Heart left ventricle (tissue), 16 donors: ENCODE measurements at regions not wholly inside any gene's neighbourhood (a gene's known extent, or its start where the extent isn't known, plus 50 kb on each side); places are given as distances from the start of the nearest gene placed in this dataset.
A peak's percentile ranks its signal among the peaks of the same experiment; 100 is the strongest.

ENCODE experiments used
- ATAC-seq, 4 donors: fragments of 200-7000 bp; cut with Tn5 transposase; one replicate each; pipeline ENCODE4 v1.9.1; 2020 to 2022; ENCODE audit warnings: moderate library complexity in 4 of 4, mild to moderate bottlenecking in 3 of 4, moderate number of reproducible peaks in 1 of 4
- DNase-seq, 5 donors: peaks; one replicate each; pipeline ENCODE4 v3.0.0-alpha.2; 2020
- H3K27ac ChIP-seq, 12 donors: fragments of 200-600 bp; sonication (generic) in 4 of 12; one replicate each; pipeline versions ENCODE4 v1.5.0 to v1.8.0; 2016 to 2022; ENCODE audit warnings: mild to moderate bottlenecking in 2 of 12
- H3K27me3 ChIP-seq, 9 donors: fragments of 200-600 bp; sonication (generic) in 2 of 9; one replicate each; pipeline versions ENCODE4 v1.5.1 to v1.8.0; 2016 to 2022; ENCODE audit warnings: mild to moderate bottlenecking in 3 of 9
- H3K36me3 ChIP-seq, 9 donors: fragments of 200-600 bp; sonication (generic) in 2 of 9; one replicate each; pipeline versions ENCODE4 v1.5.0 to v1.8.0; 2018 to 2022; ENCODE audit warnings: mild to moderate bottlenecking in 2 of 9
- H3K4me1 ChIP-seq, 12 donors: fragments of 200-600 bp; sonication (generic) in 4 of 12; one replicate each; pipeline versions ENCODE4 v1.5.0 to v1.8.0; 2016 to 2022; ENCODE audit warnings: mild to moderate bottlenecking in 3 of 12
- H3K4me3 ChIP-seq, 12 donors: fragments of 200-600 bp; sonication (generic) in 4 of 12; one replicate each; pipeline versions ENCODE4 v1.5.0 to v1.8.0; 2017 to 2022; ENCODE audit warnings: mild to moderate bottlenecking in 9 of 12, moderate library complexity in 4 of 12
- H3K9me3 ChIP-seq, 12 donors: fragments of 200-600 bp; sonication (generic) in 4 of 12; one replicate each; pipeline versions ENCODE4 v1.5.0 to v1.8.0; 2016 to 2022; ENCODE audit warnings: mild to moderate bottlenecking in 1 of 12
- POLR2A ChIP-seq, 2 donors: fragments of 450-650 bp; IDR thresholded peaks; one replicate each; pipeline ENCODE4 v1.6.1; 2017; ENCODE audit warnings: antibody characterized with exemption in 2 of 2, mild to moderate bottlenecking in 2 of 2, moderate library complexity in 2 of 2
- WGBS, 4 donors: extraction: QIAGEN DNeasy Blood & Tissue Kit in 2 of 4; methylation state at CpG; one replicate each; pipeline versions ENCODE4 v1.1.5 to v1.1.7; 2013 to 2018; 5-methylcytosine and 5-hydroxymethylcytosine counted together
- intact Hi-C, 10 donors: fragments of 100-400 bp; cut with DNase I; formaldehyde crosslinking; loops; one replicate each; pipeline versions ENCODE4 v1.11.1 to v1.14.2; 2022
- TF ChIP-seq, protein P1 (sequence below), 12 donors: fragments of 200-600 bp; sonication (generic) in 4 of 12; IDR thresholded peaks; one replicate each; pipeline versions ENCODE4 v1.5.0 to v1.8.0; 2018 to 2022; ENCODE audit warnings: antibody characterized with exemption in 12 of 12, mild to moderate bottlenecking in 5 of 12
- donor health status: ischemic (EF 13 %, LVEDD 7.1; RV severe dilation, severe dysfunction).
- donor health status: healthy with polysubstance abuse.
- donor health status: DM: no; HTN: yes; CAD: no.
- donor health status: DM: no; HTN: no; CAD: no.
- donor health status: ischemic (EF 25% LVEDD 6.9; RV normal size, moderate dysfunction).
- donor health status: ischemic (EF 25% LVEDD 5.7; RV mildly dilated, moderate dysfunction).
- donor health status: healthy.
- donor health status: DM: yes; HTN: yes; CAD: no.
- donor health status: ischemic (EF 35%, LVEDD 5.7; RV mildly dilated, moderate dysfunction).
- donor health status: nonischemic (EF 11% LVEDD 7.7; RV severe dilation, severe dysfunction).
- donor health status: DM: yes; HTN: yes; CAD: no.
- donor health status: PGD.
- donor health status: ischemic (EF 29% LVEDD 5.4; RV normal size, mild dysfunction).
- donor health status: nonischemic (EF 23%, LVEDD 6.1; RV moderate dilation, normal function).

DNA sequence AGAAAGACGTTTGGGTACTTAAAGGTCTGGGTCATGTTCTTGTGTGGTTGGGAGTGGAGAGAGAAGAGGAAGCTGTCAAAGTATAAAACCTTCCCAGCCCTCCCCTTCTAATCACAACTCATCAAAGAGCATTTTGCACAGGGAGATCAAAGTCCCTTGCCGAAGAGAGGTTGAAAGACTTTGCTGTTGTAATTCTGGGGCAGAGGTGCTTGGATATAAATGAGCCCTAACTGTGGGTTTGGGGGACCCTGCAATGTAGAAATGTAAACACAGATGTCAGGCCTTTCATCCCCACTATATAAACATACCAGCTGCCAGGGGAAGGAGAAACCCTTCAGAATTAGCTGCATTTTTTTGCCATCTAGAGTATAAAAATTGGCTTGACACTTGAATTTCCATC, 182.1 kb downstream of the ETAA1 start:
- intact Hi-C loops = no loop called here
- 42 to 57% (median 50%) methylated on average over 2 of the region's 2 CpGs for WGBS, 4 donors
- Histone ChIP-seq H3K4me3 (no peak overlapping the region), H3K4me1 (no peaks in the 10 kb centered on the region), H3K9me3 (peaks cover 0 to 31% (median 13%) of the 10 kb centered on the region in 12 donors), H3K27me3 (no peaks in the 10 kb centered on the region), H3K36me3 (no peaks in the 10 kb centered on the region), H3K27ac (peak overlapping the region in 1 of 12 donors; percentile 49)
- DNase-seq (no peak), ATAC-seq (no peak)
- TF ChIP-seq, protein P1, sequence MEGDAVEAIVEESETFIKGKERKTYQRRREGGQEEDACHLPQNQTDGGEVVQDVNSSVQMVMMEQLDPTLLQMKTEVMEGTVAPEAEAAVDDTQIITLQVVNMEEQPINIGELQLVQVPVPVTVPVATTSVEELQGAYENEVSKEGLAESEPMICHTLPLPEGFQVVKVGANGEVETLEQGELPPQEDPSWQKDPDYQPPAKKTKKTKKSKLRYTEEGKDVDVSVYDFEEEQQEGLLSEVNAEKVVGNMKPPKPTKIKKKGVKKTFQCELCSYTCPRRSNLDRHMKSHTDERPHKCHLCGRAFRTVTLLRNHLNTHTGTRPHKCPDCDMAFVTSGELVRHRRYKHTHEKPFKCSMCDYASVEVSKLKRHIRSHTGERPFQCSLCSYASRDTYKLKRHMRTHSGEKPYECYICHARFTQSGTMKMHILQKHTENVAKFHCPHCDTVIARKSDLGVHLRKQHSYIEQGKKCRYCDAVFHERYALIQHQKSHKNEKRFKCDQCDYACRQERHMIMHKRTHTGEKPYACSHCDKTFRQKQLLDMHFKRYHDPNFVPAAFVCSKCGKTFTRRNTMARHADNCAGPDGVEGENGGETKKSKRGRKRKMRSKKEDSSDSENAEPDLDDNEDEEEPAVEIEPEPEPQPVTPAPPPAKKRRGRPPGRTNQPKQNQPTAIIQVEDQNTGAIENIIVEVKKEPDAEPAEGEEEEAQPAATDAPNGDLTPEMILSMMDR (IDR thresholded peaks at IDR 0.05) = no peak
- TF ChIP-seq POLR2A (IDR thresholded peaks at IDR 0.05) = no peak

DNA sequence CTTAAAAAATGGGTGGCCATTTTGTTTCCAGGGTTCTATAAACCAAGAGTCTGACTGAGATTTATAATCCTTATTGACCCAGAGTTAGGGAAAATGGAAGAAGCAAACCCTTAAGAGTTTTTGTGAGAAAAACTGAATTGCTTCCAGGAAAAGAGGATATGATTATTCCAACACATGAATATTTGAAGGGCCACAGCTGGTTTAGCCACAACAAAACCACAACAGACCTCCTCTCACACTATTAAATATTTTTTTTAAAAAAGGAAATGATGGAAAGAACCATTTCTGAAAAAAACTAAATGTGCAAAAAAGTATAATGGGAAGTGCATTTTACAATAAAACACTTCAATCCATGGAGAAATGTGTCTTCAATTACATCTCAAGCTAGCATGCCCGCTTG, 182.7 kb downstream of the ETAA1 start:
- no peak for DNase-seq
- no peak for ATAC-seq
- H3K27me3 ChIP-seq = no peaks in the 10 kb centered on the region
- TF ChIP-seq POLR2A (IDR thresholded peaks at IDR 0.05) = no peak
- TF ChIP-seq, protein P1 (IDR thresholded peaks at IDR 0.05) = no peak
- 0 to 70% (median 54%) methylated on average over 1 of the region's 1 CpG for WGBS, 4 donors
- H3K27ac ChIP-seq = peak overlapping the region in 1 of 12 donors; percentile 49
- H3K36me3 ChIP-seq = no peaks in the 10 kb centered on the region
- H3K4me1 ChIP-seq = no peaks in the 10 kb centered on the region
- peaks cover 0 to 37% (median 16%) of the 10 kb centered on the region in 12 donors for H3K9me3 ChIP-seq
- no peak overlapping the region for H3K4me3 ChIP-seq
- intact Hi-C loops = no loop called here

DNA sequence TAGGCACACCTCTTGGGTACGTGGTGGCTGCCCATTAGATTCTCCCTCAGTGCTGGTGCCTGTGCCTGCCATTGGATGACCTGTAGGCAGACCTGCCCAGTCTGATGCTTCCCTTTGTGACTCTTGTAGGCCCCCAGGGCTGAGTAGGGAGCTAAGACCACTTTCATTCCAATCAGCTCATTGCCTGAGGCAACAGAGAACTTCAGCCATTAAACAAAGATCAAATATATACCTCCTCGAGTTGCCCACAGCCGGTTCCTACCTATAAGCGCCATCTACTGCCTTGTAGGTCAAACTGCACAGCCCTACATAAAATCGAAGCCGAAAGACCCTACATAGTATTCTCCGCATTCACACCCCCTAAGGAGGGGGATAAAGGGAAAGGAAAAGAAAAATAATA, 184.6 kb downstream of the ETAA1 start:
- no peak for ATAC-seq
- 63 to 68% (median 64%) methylated on average over 7 of the region's 7 CpGs for WGBS, 4 donors
- H3K9me3 ChIP-seq = peaks cover 0 to 57% (median 24%) of the 10 kb centered on the region in 12 donors

DNA sequence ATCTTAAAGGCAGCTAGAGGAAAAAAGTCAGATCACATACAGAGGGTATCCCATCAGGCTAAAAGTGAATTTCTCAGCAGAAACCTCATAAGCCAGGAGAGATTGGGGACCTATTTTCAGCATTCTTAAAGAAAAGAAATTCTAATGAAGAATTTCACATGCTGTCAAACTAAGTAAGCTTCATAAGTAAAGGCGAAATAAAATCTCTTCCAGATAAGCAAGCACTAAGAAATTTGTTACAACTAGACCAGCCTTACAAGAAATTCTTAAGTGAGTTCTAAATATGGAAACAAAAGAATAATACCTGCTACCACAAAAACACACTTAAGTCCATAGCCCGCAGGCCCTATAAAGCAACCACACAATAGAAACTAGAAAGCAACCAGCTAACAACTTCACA, 186.1 kb downstream of the ETAA1 start:
- 94 to 98% (median 96%) methylated on average over 2 of the region's 2 CpGs for WGBS, 4 donors
- intact Hi-C loops = no loop called here
- no peaks in the 10 kb centered on the region for H3K36me3 ChIP-seq
- no peak overlapping the region for H3K27ac ChIP-seq
- H3K4me1 ChIP-seq = no peaks in the 10 kb centered on the region
- H3K4me3 ChIP-seq = no peak overlapping the region
- no peaks in the 10 kb centered on the region for H3K27me3 ChIP-seq
- TF ChIP-seq POLR2A (IDR thresholded peaks at IDR 0.05) = no peak
- TF ChIP-seq, protein P1 (IDR thresholded peaks at IDR 0.05) = no peak
- peaks cover 0 to 70% (median 24%) of the 10 kb centered on the region in 12 donors for H3K9me3 ChIP-seq
- DNase-seq (no peak), ATAC-seq (no peak)

More for the DNA sequence above, 184.6 kb downstream of the ETAA1 start:
- no peaks in the 10 kb centered on the region for H3K36me3 ChIP-seq
- H3K4me3 ChIP-seq = no peak overlapping the region
- TF ChIP-seq, protein P1 (IDR thresholded peaks at IDR 0.05) = no peak
- no peak for TF ChIP-seq POLR2A (IDR thresholded peaks at IDR 0.05)
- no peak overlapping the region for H3K27ac ChIP-seq
- intact Hi-C loops = no loop called here
- no peaks in the 10 kb centered on the region for H3K27me3 ChIP-seq
- DNase-seq = no peak
- H3K4me1 ChIP-seq = no peaks in the 10 kb centered on the region
